Stimulated activated naive B cell treated with anti-CD40 and anti-IgM and Interleukin-4, amounts not matched to agents 10 μg/mL and 1 μg/mL and 100 μg/mL, for 72 hours (primary cell): ENCODE measurements at regions not wholly inside any gene's neighbourhood (a gene's known extent, or its start where the extent isn't known, plus 50 kb on each side); places are given as distances from the start of the nearest gene placed in this dataset.

Source experiments
- ATAC-seq, 2 donors: fragments of 150-1000 bp; cut with Tn5 transposase; replicated peaks; 2 replicates each; pipeline ENCODE4 v1.10.0; 2021; ENCODE audit warnings: moderate library complexity in 1 of 2
- DNase-seq: peaks from one replicate; pipeline ENCODE4 v3.0.0; 2021
- H3K27ac Mint-ChIP-seq: one replicate; pipeline ENCODE4 v1.8.0; 2022; ENCODE audit warnings: mild to moderate bottlenecking, mixed read lengths
- H3K27me3 Mint-ChIP-seq, 2 donors: one replicate each; pipeline ENCODE4 v1.8.0; 2022; ENCODE audit warnings: mixed read lengths in 2 of 2
- H3K36me3 Mint-ChIP-seq, 2 donors: one replicate each; pipeline ENCODE4 v1.8.0; 2022; ENCODE audit warnings: mixed read lengths in 2 of 2, mild to moderate bottlenecking in 1 of 2
- H3K4me1 Mint-ChIP-seq, 2 donors: one replicate each; pipeline ENCODE4 v1.8.0; 2022; ENCODE audit warnings: mixed read lengths in 2 of 2, mild to moderate bottlenecking in 1 of 2
- H3K4me3 Mint-ChIP-seq, 2 donors: one replicate each; pipeline ENCODE4 v1.8.0; 2022; ENCODE audit warnings: mild to moderate bottlenecking in 2 of 2, mixed read lengths in 2 of 2, moderate library complexity in 1 of 2
- H3K9me3 Mint-ChIP-seq, 2 donors: one replicate each; pipeline ENCODE4 v1.8.0; 2022; ENCODE audit warnings: mixed read lengths in 2 of 2, mild to moderate bottlenecking in 1 of 2

- no peaks in the 10 kb centered on the region for H3K36me3 Mint-ChIP-seq
Measured at GRCh38 chr5:155906046-155906445, 420.9 kb upstream of the SGCD start.

DNA sequence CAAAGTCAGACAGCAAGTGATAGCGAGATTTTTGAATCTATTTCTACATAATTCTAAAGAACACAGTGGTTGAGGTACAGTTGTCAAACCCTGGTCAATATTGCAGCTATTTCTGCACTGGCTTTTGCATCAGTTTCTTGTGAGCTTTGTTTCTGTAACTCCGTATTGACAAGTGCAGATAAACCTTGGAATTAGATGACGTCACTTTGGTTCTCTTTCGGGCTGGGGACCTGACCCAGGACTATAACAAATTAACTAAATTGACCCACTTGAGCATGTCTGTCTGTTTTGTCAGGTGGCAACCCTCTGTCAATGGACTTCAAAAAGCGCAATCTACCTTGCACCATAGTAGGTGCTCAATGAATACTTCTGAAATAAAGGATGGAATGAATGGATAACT, 418.4 kb upstream of the SGCD start:
- H3K36me3 Mint-ChIP-seq = no peaks in the 10 kb centered on the region
- no peak for DNase-seq
- H3K27me3 Mint-ChIP-seq = no peaks in the 10 kb centered on the region
- H3K4me1 Mint-ChIP-seq = no peaks in the 10 kb centered on the region
- no peak overlapping the region for H3K4me3 Mint-ChIP-seq
- no peak overlapping the region for H3K27ac Mint-ChIP-seq
- H3K9me3 Mint-ChIP-seq = no peaks in the 10 kb centered on the region
- ATAC-seq = no peak

More at GRCh38 chr5:155906046-155906445, 420.9 kb upstream of the SGCD start:
- DNase-seq = no peak
- H3K27me3 Mint-ChIP-seq = no peaks in the 10 kb centered on the region
- no peak overlapping the region for H3K4me3 Mint-ChIP-seq
- H3K4me1 Mint-ChIP-seq = no peaks in the 10 kb centered on the region
- no peaks in the 10 kb centered on the region for H3K9me3 Mint-ChIP-seq
- H3K27ac Mint-ChIP-seq = no peak overlapping the region
- ATAC-seq = no peak

DNA sequence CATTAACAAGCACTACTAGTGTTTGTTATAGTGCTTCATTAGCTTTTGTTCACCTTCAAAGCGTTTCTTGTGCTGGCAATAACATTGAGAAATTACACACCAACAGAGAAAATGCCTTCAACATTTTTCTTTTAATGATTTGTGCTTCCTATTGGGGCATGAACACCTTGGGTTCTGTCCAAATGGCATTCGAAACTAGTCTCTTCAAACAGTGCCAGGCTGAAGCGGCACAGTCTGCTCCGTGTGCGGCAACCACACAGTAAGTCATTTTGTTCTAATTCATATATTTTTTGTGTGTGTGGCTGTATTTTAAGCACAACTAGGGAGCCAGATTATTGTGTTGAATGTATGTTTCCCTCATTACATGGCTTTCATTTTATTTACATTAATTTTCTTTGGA, 414.7 kb upstream of the SGCD start:
- ATAC-seq = no peak
- H3K9me3 Mint-ChIP-seq = no peaks in the 10 kb centered on the region
- no peaks in the 10 kb centered on the region for H3K4me1 Mint-ChIP-seq
- no peak for DNase-seq
- no peak overlapping the region for H3K4me3 Mint-ChIP-seq
- H3K27me3 Mint-ChIP-seq = no peaks in the 10 kb centered on the region
- H3K27ac Mint-ChIP-seq = no peak overlapping the region
- H3K36me3 Mint-ChIP-seq = no peaks in the 10 kb centered on the region

DNA sequence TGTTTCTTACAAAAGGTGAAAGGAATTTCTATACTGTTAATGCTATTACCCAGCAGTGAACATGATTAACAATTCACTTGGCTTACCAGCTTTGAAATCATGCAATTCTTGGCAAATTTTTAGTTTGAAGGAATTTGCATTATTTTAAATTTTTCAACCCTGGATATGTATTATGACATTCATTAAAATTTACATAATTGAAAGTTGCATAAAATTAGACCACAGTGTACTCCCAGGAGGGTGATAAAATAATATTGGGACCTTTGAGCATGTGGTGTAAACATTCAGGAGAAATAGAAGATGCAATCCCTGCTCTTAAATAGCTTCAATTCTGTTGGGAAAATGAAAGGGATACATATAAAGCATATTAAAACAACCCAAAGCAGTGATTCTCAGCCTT, 412.2 kb upstream of the SGCD start:
- Mint-ChIP-seq H3K36me3 (no peaks in the 10 kb centered on the region), H3K4me3 (no peak overlapping the region), H3K27me3 (no peaks in the 10 kb centered on the region), H3K9me3 (no peaks in the 10 kb centered on the region), H3K4me1 (no peaks in the 10 kb centered on the region), H3K27ac (no peak overlapping the region)
- DNase-seq (no peak), ATAC-seq (no peak)

DNA sequence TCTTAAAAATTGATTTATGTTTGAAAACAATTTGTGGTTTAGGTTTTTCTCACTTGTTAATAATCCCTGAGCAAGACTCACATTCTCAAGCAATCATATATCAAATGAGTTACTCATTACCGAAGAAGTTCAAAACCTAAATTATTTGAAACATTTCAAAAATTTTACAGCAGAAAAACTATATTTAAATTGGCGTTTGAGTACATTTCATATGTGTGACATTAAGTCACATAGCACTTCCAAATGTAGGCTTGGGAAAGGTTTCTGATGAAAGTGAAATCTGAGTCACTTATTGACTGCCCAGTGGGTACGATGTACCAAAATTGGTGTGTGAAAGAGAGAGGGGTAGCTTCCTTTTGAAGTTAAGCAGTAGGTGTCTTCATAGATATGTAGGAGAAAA, 411.4 kb upstream of the SGCD start:
- DNase-seq = no peak
- no peak for ATAC-seq
- Mint-ChIP-seq H3K27me3 (no peaks in the 10 kb centered on the region), H3K36me3 (no peaks in the 10 kb centered on the region), H3K27ac (no peak overlapping the region), H3K4me1 (no peaks in the 10 kb centered on the region), H3K4me3 (no peak overlapping the region), H3K9me3 (no peaks in the 10 kb centered on the region)

GRCh38 chr5:155919126-155919525, 407.8 kb upstream of the SGCD start:
- DNase-seq = no peak
- Mint-ChIP-seq H3K4me1 (no peaks in the 10 kb centered on the region), H3K27ac (no peak overlapping the region), H3K36me3 (no peaks in the 10 kb centered on the region), H3K27me3 (no peaks in the 10 kb centered on the region), H3K9me3 (peaks cover 0 to 2% of the 10 kb centered on the region in 2 donors), H3K4me3 (no peak overlapping the region)
- ATAC-seq = no peak

DNA sequence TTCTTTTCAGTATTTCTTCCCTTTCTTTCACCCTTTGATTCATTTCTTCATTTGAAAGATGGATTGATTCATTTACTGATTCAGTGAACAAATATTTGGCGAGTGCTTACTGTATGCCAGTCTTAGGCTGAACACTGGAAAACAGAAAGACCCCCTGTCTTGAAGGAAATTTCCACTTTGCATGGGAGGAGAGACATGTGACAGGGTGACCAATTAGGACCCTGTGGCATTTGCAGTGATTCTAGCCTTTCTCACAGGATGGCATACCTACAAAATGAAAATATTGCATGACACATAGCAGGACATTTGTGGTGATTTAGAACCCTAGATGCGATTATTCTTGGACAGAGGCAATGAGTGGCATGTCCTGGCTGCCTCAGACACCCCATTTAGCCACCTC, 407.2 kb upstream of the SGCD start:
- H3K4me3 Mint-ChIP-seq = no peak overlapping the region
- no peak overlapping the region for H3K27ac Mint-ChIP-seq
- no peak for ATAC-seq
- no peaks in the 10 kb centered on the region for H3K36me3 Mint-ChIP-seq
- H3K27me3 Mint-ChIP-seq = no peaks in the 10 kb centered on the region
- H3K4me1 Mint-ChIP-seq = no peaks in the 10 kb centered on the region
- peaks cover 0 to 2% of the 10 kb centered on the region in 2 donors for H3K9me3 Mint-ChIP-seq
- no peak for DNase-seq

GRCh38 chr5:155921621-155922020, 405.3 kb upstream of the SGCD start:
- no peaks in the 10 kb centered on the region for H3K36me3 Mint-ChIP-seq
- ATAC-seq (no peak), DNase-seq (no peak)
- peaks cover 0 to 2% of the 10 kb centered on the region in 2 donors for H3K9me3 Mint-ChIP-seq
- no peaks in the 10 kb centered on the region for H3K27me3 Mint-ChIP-seq
- H3K4me3 Mint-ChIP-seq = no peak overlapping the region
- H3K27ac Mint-ChIP-seq = no peak overlapping the region
- no peaks in the 10 kb centered on the region for H3K4me1 Mint-ChIP-seq

GRCh38 chr5:155923784-155924183, 403.2 kb upstream of the SGCD start:
- Mint-ChIP-seq H3K4me3 (no peak overlapping the region), H3K27me3 (no peaks in the 10 kb centered on the region), H3K4me1 (no peaks in the 10 kb centered on the region), H3K27ac (no peak overlapping the region), H3K9me3 (peaks cover 0 to 2% of the 10 kb centered on the region in 2 donors), H3K36me3 (no peaks in the 10 kb centered on the region)
- no peak for ATAC-seq
- DNase-seq = no peak

DNA sequence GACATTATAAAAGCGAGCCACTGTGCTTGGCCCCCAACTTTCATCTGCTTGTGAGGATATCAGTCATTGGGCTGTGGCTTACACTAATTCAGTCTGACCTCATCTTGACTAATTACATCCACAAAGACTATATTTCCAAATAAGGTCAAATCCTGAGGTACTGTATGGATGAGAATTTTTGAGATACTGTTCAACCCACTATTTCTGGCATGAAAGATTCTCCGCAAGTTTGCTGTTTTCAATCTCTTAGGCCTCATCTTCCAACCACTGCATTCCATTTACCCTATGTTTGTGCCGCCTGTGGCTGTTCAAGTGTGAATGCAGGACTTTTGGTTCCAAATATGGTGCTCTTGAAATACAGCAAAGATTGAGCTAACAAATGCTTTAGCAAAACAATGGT, 400.9 kb upstream of the SGCD start:
- H3K36me3 Mint-ChIP-seq = no peaks in the 10 kb centered on the region
- ATAC-seq = no peak
- no peak overlapping the region for H3K27ac Mint-ChIP-seq
- H3K4me3 Mint-ChIP-seq = no peak overlapping the region
- H3K4me1 Mint-ChIP-seq = no peaks in the 10 kb centered on the region
- H3K27me3 Mint-ChIP-seq = no peaks in the 10 kb centered on the region
- DNase-seq = no peak
- H3K9me3 Mint-ChIP-seq = peaks cover 0 to 2% of the 10 kb centered on the region in 2 donors

DNA sequence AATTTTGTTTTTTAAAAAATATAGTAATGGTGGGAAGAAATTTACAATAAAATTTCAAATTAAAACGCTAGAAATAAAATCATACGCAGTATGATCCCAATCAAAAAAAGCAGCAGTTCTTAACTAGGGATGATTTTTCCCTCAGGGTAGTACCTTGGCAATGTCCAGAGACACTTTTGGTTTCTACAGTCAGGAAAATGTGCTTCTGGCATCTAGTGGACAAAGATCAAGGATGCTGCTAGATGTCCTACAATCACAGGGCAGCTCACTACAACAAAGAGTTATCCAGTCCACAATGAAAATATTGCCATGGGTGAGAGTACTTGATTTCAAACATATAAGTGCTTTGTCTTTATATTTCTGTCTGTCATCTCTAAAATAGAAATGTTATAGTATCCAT, 400.2 kb upstream of the SGCD start:
- Mint-ChIP-seq H3K27me3 (no peaks in the 10 kb centered on the region), H3K4me1 (no peaks in the 10 kb centered on the region), H3K27ac (no peak overlapping the region), H3K9me3 (peaks cover 0 to 2% of the 10 kb centered on the region in 2 donors), H3K36me3 (no peaks in the 10 kb centered on the region), H3K4me3 (no peak overlapping the region)
- no peak for ATAC-seq
- DNase-seq = no peak

DNA sequence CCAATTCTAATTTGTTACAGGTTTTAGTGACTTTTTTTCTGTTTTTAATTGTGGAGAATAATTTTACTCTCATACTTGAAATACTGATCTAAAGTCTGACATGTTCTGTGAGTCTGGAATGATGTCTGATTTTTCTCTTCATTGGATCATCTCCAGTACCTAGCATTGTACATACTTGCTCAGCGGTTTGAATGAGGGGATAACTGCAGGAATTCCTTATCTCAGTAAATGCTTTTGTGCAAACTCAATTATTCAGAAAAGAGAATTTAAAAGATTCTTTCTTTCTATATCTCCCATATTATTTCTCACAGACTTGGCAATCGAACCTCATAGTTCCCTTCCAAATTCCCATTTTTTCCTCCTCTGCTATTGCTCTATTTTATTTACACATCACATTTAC, 397.9 kb upstream of the SGCD start:
- no peaks in the 10 kb centered on the region for H3K4me1 Mint-ChIP-seq
- no peak overlapping the region for H3K4me3 Mint-ChIP-seq
- H3K36me3 Mint-ChIP-seq = no peaks in the 10 kb centered on the region
- H3K27me3 Mint-ChIP-seq = no peaks in the 10 kb centered on the region
- no peak overlapping the region for H3K27ac Mint-ChIP-seq
- DNase-seq (no peak), ATAC-seq (no peak)
- H3K9me3 Mint-ChIP-seq = peaks cover 0 to under 1% of the 10 kb centered on the region in 2 donors

- Mint-ChIP-seq H3K9me3 (no peaks in the 10 kb centered on the region), H3K4me1 (no peaks in the 10 kb centered on the region), H3K27ac (no peak overlapping the region), H3K36me3 (no peaks in the 10 kb centered on the region), H3K27me3 (peaks cover 0 to 2% of the 10 kb centered on the region in 2 donors), H3K4me3 (no peak overlapping the region)
- ATAC-seq = no peak
- no peak for DNase-seq
Measured at GRCh38 chr5:155934964-155935363, 392.0 kb upstream of the SGCD start.

- ATAC-seq (no peak), DNase-seq (no peak)
- Mint-ChIP-seq H3K27ac (no peak overlapping the region), H3K9me3 (no peaks in the 10 kb centered on the region), H3K4me3 (no peak overlapping the region), H3K27me3 (peaks cover 0 to 6% of the 10 kb centered on the region in 2 donors), H3K4me1 (no peaks in the 10 kb centered on the region), H3K36me3 (no peaks in the 10 kb centered on the region)
Measured at GRCh38 chr5:155935723-155936122, 391.2 kb upstream of the SGCD start.

- ATAC-seq (no peak), DNase-seq (no peak)
- no peaks in the 10 kb centered on the region for H3K9me3 Mint-ChIP-seq
- H3K36me3 Mint-ChIP-seq = no peaks in the 10 kb centered on the region
- no peaks in the 10 kb centered on the region for H3K4me1 Mint-ChIP-seq
- no peak overlapping the region for H3K27ac Mint-ChIP-seq
- peaks cover 0 to 6% of the 10 kb centered on the region in 2 donors for H3K27me3 Mint-ChIP-seq
- H3K4me3 Mint-ChIP-seq = no peak overlapping the region
Measured at GRCh38 chr5:155936520-155937406, 390.2 kb upstream of the SGCD start.
